Endodermal cell (in vitro differentiated cells): ENCODE measurements at regions not wholly inside any gene's neighbourhood (a gene's known extent, or its start where the extent isn't known, plus 50 kb on each side); places are given as distances from the start of the nearest gene placed in this dataset.

Experiments used
- DNase-seq: peaks from one replicate; pipeline ENCODE4 v3.0.0-alpha.2; 2017
- H3K27ac ChIP-seq: 2 replicates; pipeline ENCODE4 v1.5.1; 2013; ENCODE audit warnings: mild to moderate bottlenecking, low read depth, low read length, moderate library complexity
- H3K27me3 ChIP-seq: 2 replicates; pipeline ENCODE4 v1.6.1; 2013; ENCODE audit warnings: mild to moderate bottlenecking, low read length, moderate library complexity; ENCODE audit not compliant: insufficient read depth, control insufficient read depth, poor library complexity, severe bottlenecking
- H3K36me3 ChIP-seq: 2 replicates; pipeline ENCODE4 v1.7.0; 2013; ENCODE audit warnings: mild to moderate bottlenecking, low read length, moderate library complexity; ENCODE audit not compliant: control insufficient read depth, insufficient read depth
- H3K4me1 ChIP-seq: one replicate; pipeline ENCODE4 v1.7.0; 2013; ENCODE audit warnings: low read length; ENCODE audit not compliant: control insufficient read depth, insufficient read depth
- H3K4me3 ChIP-seq: 2 replicates; pipeline ENCODE4 v1.5.1; 2013; ENCODE audit warnings: mild to moderate bottlenecking, low read length, moderate library complexity
- H3K9ac ChIP-seq: 2 replicates; pipeline ENCODE4 v1.6.1; 2013; ENCODE audit warnings: mild to moderate bottlenecking, low read length, moderate library complexity; ENCODE audit not compliant: poor library complexity, severe bottlenecking; ENCODE audit errors: extremely low read depth
- H3K9me3 ChIP-seq: 2 replicates; pipeline ENCODE4 v1.6.1; 2013; ENCODE audit warnings: mild to moderate bottlenecking, low read length, moderate library complexity; ENCODE audit not compliant: control insufficient read depth
- H3K27ac Mint-ChIP-seq: 2 replicates; pipeline ENCODE4 v1.8.0; 2020; ENCODE audit warnings: mixed read lengths
- H3K27me3 Mint-ChIP-seq: 2 replicates; pipeline ENCODE4 v1.8.0; 2021; ENCODE audit warnings: mild to moderate bottlenecking, mixed read lengths; ENCODE audit not compliant: insufficient read depth
- H3K36me3 Mint-ChIP-seq: 2 replicates; pipeline ENCODE4 v1.8.0; 2020; ENCODE audit warnings: low read depth, mixed read lengths
- H3K4me1 Mint-ChIP-seq: 2 replicates; pipeline ENCODE4 v1.8.0; 2020; ENCODE audit warnings: mixed read lengths
- H3K4me3 Mint-ChIP-seq: 2 replicates; pipeline ENCODE4 v1.8.0; 2020; ENCODE audit warnings: mild to moderate bottlenecking, moderate library complexity, mixed read lengths
- H3K9me3 Mint-ChIP-seq: 2 replicates; pipeline ENCODE4 v1.8.0; 2020; ENCODE audit warnings: mild to moderate bottlenecking, mixed read lengths
- WGBS, 2 experiments: methylation state at CpG; one replicate each; pipeline versions ENCODE4 v1.1.5 to v1.1.7; 2013; ENCODE audit warnings: missing lambda C conversion rate in 2 of 2, mixed read lengths in 1 of 2; ENCODE audit not compliant: insufficient coverage in 1 of 2, insufficient read length in 1 of 2; 5-methylcytosine and 5-hydroxymethylcytosine counted together
- TF ChIP-seq, protein P1 (sequence below): fragments of 200-600 bp; sonication (generic); conservative IDR thresholded peaks from 2 replicates; pipeline ENCODE4 v1.5.0; 2021; ENCODE audit warnings: antibody characterized with exemption, mild to moderate bottlenecking

GRCh38 chr17:70314096-70314495 is 144.8 kb downstream of the KCNJ2 start:
- no peaks in the 10 kb centered on the region for H3K27me3 Mint-ChIP-seq
- peaks cover 2% of the 10 kb centered on the region for H3K9me3 Mint-ChIP-seq
- H3K36me3 ChIP-seq: no peaks in the 10 kb centered on the region
- H3K4me3 ChIP-seq: no peak overlapping the region
- no peak overlapping the region for H3K4me3 Mint-ChIP-seq
- no peaks in the 10 kb centered on the region for H3K27me3 ChIP-seq
- H3K27ac Mint-ChIP-seq: no peak overlapping the region
- 94 to 100% methylated on average over 2 of the region's 2 CpGs for WGBS, 2 experiments
- no peaks in the 10 kb centered on the region for H3K4me1 ChIP-seq
- H3K36me3 Mint-ChIP-seq: no peaks in the 10 kb centered on the region
- no peak overlapping the region for H3K27ac ChIP-seq
- H3K9ac ChIP-seq: no peak overlapping the region
- TF ChIP-seq, protein P1, sequence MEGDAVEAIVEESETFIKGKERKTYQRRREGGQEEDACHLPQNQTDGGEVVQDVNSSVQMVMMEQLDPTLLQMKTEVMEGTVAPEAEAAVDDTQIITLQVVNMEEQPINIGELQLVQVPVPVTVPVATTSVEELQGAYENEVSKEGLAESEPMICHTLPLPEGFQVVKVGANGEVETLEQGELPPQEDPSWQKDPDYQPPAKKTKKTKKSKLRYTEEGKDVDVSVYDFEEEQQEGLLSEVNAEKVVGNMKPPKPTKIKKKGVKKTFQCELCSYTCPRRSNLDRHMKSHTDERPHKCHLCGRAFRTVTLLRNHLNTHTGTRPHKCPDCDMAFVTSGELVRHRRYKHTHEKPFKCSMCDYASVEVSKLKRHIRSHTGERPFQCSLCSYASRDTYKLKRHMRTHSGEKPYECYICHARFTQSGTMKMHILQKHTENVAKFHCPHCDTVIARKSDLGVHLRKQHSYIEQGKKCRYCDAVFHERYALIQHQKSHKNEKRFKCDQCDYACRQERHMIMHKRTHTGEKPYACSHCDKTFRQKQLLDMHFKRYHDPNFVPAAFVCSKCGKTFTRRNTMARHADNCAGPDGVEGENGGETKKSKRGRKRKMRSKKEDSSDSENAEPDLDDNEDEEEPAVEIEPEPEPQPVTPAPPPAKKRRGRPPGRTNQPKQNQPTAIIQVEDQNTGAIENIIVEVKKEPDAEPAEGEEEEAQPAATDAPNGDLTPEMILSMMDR: no peak
- no peak for DNase-seq
- H3K9me3 ChIP-seq: no peaks in the 10 kb centered on the region
- no peaks in the 10 kb centered on the region for H3K4me1 Mint-ChIP-seq

- no peak overlapping the region for H3K4me3 ChIP-seq
- Mint-ChIP-seq H3K9me3 (peaks cover 2% of the 10 kb centered on the region), H3K4me3 (no peak overlapping the region), H3K27me3 (no peaks in the 10 kb centered on the region), H3K27ac (no peak overlapping the region), H3K36me3 (no peaks in the 10 kb centered on the region), H3K4me1 (no peaks in the 10 kb centered on the region)
- H3K9ac ChIP-seq: no peak overlapping the region
- no peaks in the 10 kb centered on the region for H3K4me1 ChIP-seq
- TF ChIP-seq, protein P1: no peak
- H3K9me3 ChIP-seq: no peaks in the 10 kb centered on the region
- DNase-seq: no peak
- H3K27ac ChIP-seq: no peak overlapping the region
- no peaks in the 10 kb centered on the region for H3K36me3 ChIP-seq
- 88 to 89% methylated on average over 5 to 6 of the region's 6 CpGs for WGBS, 2 experiments
- no peaks in the 10 kb centered on the region for H3K27me3 ChIP-seq
These were observed 145.2 kb downstream of the KCNJ2 start for GRCh38 chr17:70314506-70314905.

DNA sequence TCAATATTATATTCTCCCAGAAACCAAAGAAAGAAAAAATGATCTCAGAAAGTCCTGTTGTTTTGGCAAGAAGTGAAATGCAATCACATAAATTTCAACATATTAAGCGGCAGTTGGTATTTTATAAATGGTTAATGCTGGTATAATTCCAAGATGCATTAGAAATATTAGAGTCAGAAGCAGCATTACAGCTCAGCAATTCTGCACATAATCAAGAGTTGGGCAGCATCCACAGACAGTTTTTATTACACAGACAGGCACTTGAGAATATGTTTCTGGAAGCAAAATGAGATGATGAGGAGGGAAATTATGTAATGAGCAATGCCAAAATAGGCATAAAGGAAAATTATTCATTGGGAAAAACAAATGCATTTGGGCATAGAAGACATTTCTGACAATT is 148.1 kb downstream of the KCNJ2 start:
- TF ChIP-seq, protein P1: no peak
- Histone ChIP-seq H3K9ac (no peak overlapping the region), H3K27me3 (no peaks in the 10 kb centered on the region), H3K4me3 (no peak overlapping the region), H3K9me3 (no peaks in the 10 kb centered on the region), H3K27ac (no peak overlapping the region), H3K4me1 (no peaks in the 10 kb centered on the region), H3K36me3 (no peaks in the 10 kb centered on the region)
- Mint-ChIP-seq H3K4me3 (no peak overlapping the region), H3K27me3 (no peaks in the 10 kb centered on the region), H3K4me1 (peaks cover 2% of the 10 kb centered on the region), H3K27ac (no peak overlapping the region), H3K36me3 (no peaks in the 10 kb centered on the region), H3K9me3 (no peaks in the 10 kb centered on the region)
- 100% methylated on average over 1 of the region's 1 CpG; no CpG with 5 or more reads in 1 of the 2 experiments for WGBS, 2 experiments
- DNase-seq: no peak
